Peyer's patch (tissue), 4 donors: ENCODE measurements at regions not wholly inside any gene's neighbourhood (a gene's known extent, or its start where the extent isn't known, plus 50 kb on each side); places are given as distances from the start of the nearest gene placed in this dataset.
"Not testable (repeated sequence)": the region's sequence is repeated elsewhere in the genome, so short reads cannot be mapped to it uniquely, and the experiment has no call there.

Experiments used
- DNase-seq, 3 donors: peaks; one replicate each; pipeline ENCODE4 v3.0.0-alpha.2; 2017 to 2019
- H3K27ac ChIP-seq, 4 donors: fragments of 200-600 bp; sonication (generic); one replicate each; pipeline ENCODE4 v1.5.1; 2016 to 2019
- H3K27me3 ChIP-seq, 2 donors: fragments of 200-600 bp; sonication (generic); one replicate each; pipeline ENCODE4 v1.5.1; 2019
- H3K36me3 ChIP-seq, 3 donors: fragments of 200-600 bp; sonication (generic); one replicate each; pipeline ENCODE4 v1.5.1; 2016 to 2019
- H3K4me1 ChIP-seq, 4 donors: fragments of 200-600 bp; sonication (generic); one replicate each; pipeline ENCODE4 v1.5.1; 2016 to 2019
- H3K4me3 ChIP-seq, 4 donors: fragments of 200-600 bp; sonication (generic); 1 replicate in 3 of 4; 2 replicates in 1 of 4; pipeline ENCODE4 v1.5.1; 2016 to 2019; ENCODE audit warnings: mild to moderate bottlenecking in 1 of 4
- H3K9me3 ChIP-seq, 4 donors: fragments of 200-600 bp; sonication (generic); one replicate each; pipeline ENCODE4 v1.5.1; 2016 to 2019; ENCODE audit warnings: mild to moderate bottlenecking in 1 of 4
- POLR2A ChIP-seq, 2 donors: fragments of 450-650 bp; IDR thresholded peaks; one replicate each; pipeline ENCODE4 v1.5.1; 2017; ENCODE audit warnings: antibody characterized with exemption in 2 of 2, mild to moderate bottlenecking in 2 of 2, moderate library complexity in 2 of 2
- TF ChIP-seq, protein P1 (sequence below), 6 experiments: fragments of 450-650 bp in 4 of 6; fragments of 200-600 bp in 2 of 6; sonication (generic) in 1 of 6; IDR thresholded peaks; one replicate each; pipeline ENCODE4 v1.5.1; 2017 to 2019; ENCODE audit warnings: antibody characterized with exemption in 6 of 6, mild to moderate bottlenecking in 3 of 6, moderate library complexity in 1 of 6

DNA sequence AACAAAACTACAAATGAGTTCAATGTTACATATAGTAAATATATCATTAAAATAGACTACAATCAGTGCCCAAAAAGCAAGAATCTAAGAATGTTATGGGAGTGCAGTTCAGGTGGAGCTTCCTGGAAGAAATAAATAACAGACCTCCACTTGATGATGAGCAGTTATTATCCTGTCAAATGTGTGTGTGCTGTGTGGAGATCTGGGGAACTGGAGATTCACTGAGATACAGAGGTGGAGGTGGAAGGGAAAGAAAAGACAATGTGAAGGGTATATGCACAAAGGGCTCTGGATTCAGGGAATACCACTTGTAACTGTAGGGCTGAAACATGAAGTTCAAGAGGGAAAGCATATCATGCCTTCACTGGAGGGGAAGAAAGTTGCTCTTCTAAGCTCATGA, 331.1 kb downstream of the SEMA3D start:
- Histone ChIP-seq H3K4me3 (no peak overlapping the region), H3K9me3 (no peaks in the 10 kb centered on the region), H3K27ac (no peak overlapping the region), H3K27me3 (no peaks in the 10 kb centered on the region), H3K36me3 (no peaks in the 10 kb centered on the region), H3K4me1 (no peaks in the 10 kb centered on the region)
- TF ChIP-seq, protein P1, sequence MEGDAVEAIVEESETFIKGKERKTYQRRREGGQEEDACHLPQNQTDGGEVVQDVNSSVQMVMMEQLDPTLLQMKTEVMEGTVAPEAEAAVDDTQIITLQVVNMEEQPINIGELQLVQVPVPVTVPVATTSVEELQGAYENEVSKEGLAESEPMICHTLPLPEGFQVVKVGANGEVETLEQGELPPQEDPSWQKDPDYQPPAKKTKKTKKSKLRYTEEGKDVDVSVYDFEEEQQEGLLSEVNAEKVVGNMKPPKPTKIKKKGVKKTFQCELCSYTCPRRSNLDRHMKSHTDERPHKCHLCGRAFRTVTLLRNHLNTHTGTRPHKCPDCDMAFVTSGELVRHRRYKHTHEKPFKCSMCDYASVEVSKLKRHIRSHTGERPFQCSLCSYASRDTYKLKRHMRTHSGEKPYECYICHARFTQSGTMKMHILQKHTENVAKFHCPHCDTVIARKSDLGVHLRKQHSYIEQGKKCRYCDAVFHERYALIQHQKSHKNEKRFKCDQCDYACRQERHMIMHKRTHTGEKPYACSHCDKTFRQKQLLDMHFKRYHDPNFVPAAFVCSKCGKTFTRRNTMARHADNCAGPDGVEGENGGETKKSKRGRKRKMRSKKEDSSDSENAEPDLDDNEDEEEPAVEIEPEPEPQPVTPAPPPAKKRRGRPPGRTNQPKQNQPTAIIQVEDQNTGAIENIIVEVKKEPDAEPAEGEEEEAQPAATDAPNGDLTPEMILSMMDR (IDR thresholded peaks at IDR 0.05): no peak
- TF ChIP-seq POLR2A (IDR thresholded peaks at IDR 0.05): no peak
- no peak for DNase-seq

DNA sequence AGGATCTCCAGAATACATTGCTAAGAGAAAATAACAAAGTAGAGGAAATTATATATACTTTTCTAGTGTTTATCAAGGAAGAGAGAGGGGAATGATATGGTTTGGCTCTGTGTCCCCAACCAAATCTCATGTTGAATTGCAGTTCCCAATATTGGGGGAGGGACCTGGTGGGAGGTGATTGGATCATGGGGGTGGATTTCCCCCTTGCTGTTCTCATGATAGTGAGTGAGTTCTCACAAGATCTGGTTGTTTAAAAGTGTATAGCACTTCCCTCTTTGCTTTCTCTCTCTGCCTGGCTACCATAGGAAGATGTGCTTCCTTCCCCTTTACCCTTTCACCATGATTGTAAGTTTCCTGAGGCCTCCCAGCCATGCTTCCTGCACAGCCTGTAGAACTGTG, 337.9 kb downstream of the SEMA3D start:
- H3K4me1 ChIP-seq, H3K9me3 ChIP-seq, H3K27ac ChIP-seq, DNase-seq, H3K36me3 ChIP-seq, H3K27me3 ChIP-seq, H3K4me3 ChIP-seq: not testable (repeated sequence)

DNA sequence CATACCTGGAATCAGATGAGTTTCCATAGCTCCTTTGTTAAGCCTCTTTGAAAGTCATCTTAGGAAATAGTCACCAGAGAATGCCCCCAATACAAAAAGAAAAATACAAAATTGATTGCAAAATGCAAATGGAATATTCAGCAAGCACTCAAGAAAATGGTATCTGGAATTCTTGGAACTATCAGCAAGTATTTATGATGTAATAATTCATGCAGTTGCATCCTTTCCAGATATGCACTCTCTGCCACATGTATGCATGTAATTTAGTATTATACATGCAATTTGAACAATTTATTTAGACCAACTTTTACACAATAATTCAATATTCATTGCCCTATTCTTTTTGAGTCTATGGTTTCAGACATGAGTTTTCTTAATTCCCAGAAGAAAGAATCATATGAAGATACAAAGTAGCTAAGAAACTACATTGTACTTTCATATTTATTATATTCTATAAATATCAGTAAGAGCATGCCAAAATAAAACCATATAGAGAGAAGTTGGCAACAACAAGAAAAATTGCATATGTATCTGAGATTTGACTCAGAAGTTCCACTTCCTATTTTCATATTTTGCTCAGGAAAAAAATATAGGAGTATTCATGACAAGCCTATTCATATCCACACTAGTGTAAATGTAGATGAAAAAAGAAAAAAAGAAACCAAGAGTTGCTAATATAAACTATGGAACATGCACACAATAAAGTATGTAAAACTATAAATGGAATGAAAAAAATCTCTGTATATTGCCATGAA, 338.5 kb downstream of the SEMA3D start:
- H3K27ac ChIP-seq: no peak overlapping the region
- no peaks in the 10 kb centered on the region for H3K36me3 ChIP-seq
- H3K27me3 ChIP-seq: no peaks in the 10 kb centered on the region
- DNase-seq: no peak
- no peaks in the 10 kb centered on the region for H3K4me1 ChIP-seq
- TF ChIP-seq POLR2A (IDR thresholded peaks at IDR 0.05): no peak
- TF ChIP-seq, protein P1 (IDR thresholded peaks at IDR 0.05): no peak
- no peaks in the 10 kb centered on the region for H3K9me3 ChIP-seq
- no peak overlapping the region for H3K4me3 ChIP-seq

DNA sequence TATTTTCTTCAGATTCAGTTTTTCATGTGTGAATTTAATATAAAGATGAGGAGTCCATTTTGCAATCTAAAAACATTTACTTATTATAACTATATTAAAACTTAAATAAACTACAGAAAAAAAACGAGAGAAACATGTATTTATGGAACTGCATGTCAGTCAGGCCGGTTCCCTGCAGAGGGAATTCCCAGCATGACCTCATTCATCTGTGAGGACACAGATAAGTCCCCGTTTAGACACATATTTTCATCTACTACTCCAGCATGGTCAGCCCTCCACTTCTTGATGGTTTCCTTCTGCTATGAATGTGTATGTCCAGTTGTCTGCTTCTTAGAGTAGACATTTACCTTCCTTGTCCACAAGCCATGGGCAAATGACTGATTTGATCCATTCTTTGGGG, 339.1 kb downstream of the SEMA3D start:
- TF ChIP-seq, protein P1 (IDR thresholded peaks at IDR 0.05): no peak
- TF ChIP-seq POLR2A (IDR thresholded peaks at IDR 0.05): no peak
- H3K27me3 ChIP-seq: no peaks in the 10 kb centered on the region

DNA sequence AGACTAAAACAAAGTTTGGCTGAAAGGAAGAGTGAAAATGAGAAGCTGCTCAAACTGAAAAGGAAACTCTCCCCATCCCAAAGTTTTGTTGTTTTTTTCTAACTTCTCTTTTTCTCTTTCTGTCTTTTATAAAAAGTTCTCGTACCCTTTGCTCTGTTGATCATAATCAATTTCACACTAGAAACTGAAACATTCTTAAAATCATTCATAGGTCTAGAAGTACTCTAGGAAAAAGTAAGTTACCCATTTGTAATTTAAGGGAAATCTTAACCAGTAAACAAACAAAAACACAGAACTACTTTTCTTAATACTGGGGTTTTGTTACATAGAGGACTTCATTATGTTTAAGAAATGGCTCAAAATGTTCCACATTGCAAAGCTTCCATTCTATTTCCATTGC, 339.8 kb downstream of the SEMA3D start:
- H3K27ac ChIP-seq: no peak overlapping the region
- TF ChIP-seq POLR2A (IDR thresholded peaks at IDR 0.05): no peak
- TF ChIP-seq, protein P1 (IDR thresholded peaks at IDR 0.05): no peak
- no peak for DNase-seq
- H3K36me3 ChIP-seq: no peaks in the 10 kb centered on the region
- no peak overlapping the region for H3K4me3 ChIP-seq
- no peaks in the 10 kb centered on the region for H3K27me3 ChIP-seq
- no peaks in the 10 kb centered on the region for H3K9me3 ChIP-seq
- no peaks in the 10 kb centered on the region for H3K4me1 ChIP-seq

More for the DNA sequence above, 339.1 kb downstream of the SEMA3D start:
- no peak overlapping the region for H3K4me3 ChIP-seq
- H3K36me3 ChIP-seq: no peaks in the 10 kb centered on the region
- no peak for DNase-seq
- no peaks in the 10 kb centered on the region for H3K9me3 ChIP-seq
- no peaks in the 10 kb centered on the region for H3K4me1 ChIP-seq
- H3K27ac ChIP-seq: no peak overlapping the region

DNA sequence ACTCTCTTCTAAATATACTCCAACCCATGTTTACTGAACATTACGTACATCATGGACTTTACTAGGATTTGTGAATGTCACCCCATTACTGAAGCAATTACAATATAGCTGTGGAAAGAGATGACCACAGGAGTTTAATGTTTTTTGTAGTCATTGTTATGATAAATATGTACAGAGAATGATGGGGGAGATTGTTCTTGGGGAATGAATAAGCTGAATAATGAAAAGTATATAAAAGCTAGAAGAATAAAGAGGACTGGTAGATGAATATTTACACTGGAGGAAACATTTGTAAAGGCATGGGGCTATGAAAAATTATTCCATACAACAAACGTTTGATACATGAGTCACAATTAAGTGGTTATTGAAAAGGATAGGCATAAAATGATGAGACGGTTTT, 340.9 kb downstream of the SEMA3D start:
- H3K27me3 ChIP-seq: no peaks in the 10 kb centered on the region
- TF ChIP-seq, protein P1 (IDR thresholded peaks at IDR 0.05): no peak
- TF ChIP-seq POLR2A (IDR thresholded peaks at IDR 0.05): no peak
- H3K27ac ChIP-seq: no peak overlapping the region
- H3K36me3 ChIP-seq: no peaks in the 10 kb centered on the region
- no peak overlapping the region for H3K4me3 ChIP-seq
- no peaks in the 10 kb centered on the region for H3K9me3 ChIP-seq
- H3K4me1 ChIP-seq: no peaks in the 10 kb centered on the region
- no peak for DNase-seq
